GM23338 (cell line): ENCODE measurements at regions not wholly inside any gene's neighbourhood (a gene's known extent, or its start where the extent isn't known, plus 50 kb on each side); places are given as distances from the start of the nearest gene placed in this dataset.

Experiments used
- CREB1 ChIP-seq: fragments of 250-450 bp; sonication (Bioruptor Pico); IDR thresholded peaks from 2 replicates; pipeline ENCODE4 v1.5.0; 2020; ENCODE audit warnings: low read depth, mild to moderate bottlenecking, moderate library complexity
- CTCF ChIP-seq, 2 experiments: fragments of 200-600 bp in 1 of 2; sonication (generic) in 1 of 2; conservative IDR thresholded peaks; 2 replicates each; pipeline versions ENCODE4 v1.5.1 to v1.6.1; 2016 to 2017; ENCODE audit warnings: antibody characterized with exemption in 2 of 2, low read depth in 2 of 2, mild to moderate bottlenecking in 2 of 2, moderate library complexity in 1 of 2
- ETS1 ChIP-seq: IDR thresholded peaks from 2 replicates; pipeline ENCODE4 v1.6.1; 2016; ENCODE audit warnings: antibody characterized with exemption
- EZH2 ChIP-seq: fragments of 200-600 bp; sonication (generic); IDR thresholded peaks from one replicate; pipeline ENCODE4 v1.8.0; 2017; ENCODE audit warnings: antibody characterized with exemption, mild to moderate bottlenecking, low read depth; ENCODE audit not compliant: unreplicated experiment
- EZH2phosphoT487 ChIP-seq: fragments of 200-600 bp; sonication (generic); IDR thresholded peaks from one replicate; pipeline ENCODE4 v1.8.1; 2018; ENCODE audit warnings: antibody characterized with exemption; ENCODE audit not compliant: unreplicated experiment
- JUNB ChIP-seq: IDR thresholded peaks from one replicate; pipeline ENCODE4 v1.6.1; 2016; ENCODE audit warnings: antibody characterized with exemption; ENCODE audit not compliant: unreplicated experiment
- NANOG ChIP-seq: IDR thresholded peaks from 2 replicates; pipeline ENCODE4 v1.6.1; 2016; ENCODE audit warnings: antibody characterized with exemption, borderline replicate concordance
- POLR2AphosphoS5 ChIP-seq: IDR thresholded peaks from 2 replicates; pipeline ENCODE4 v1.6.1; 2016; ENCODE audit warnings: antibody characterized with exemption, low read depth
- REST ChIP-seq: IDR thresholded peaks from one replicate; pipeline ENCODE4 v1.6.1; 2018; ENCODE audit warnings: antibody characterized with exemption; ENCODE audit not compliant: unreplicated experiment
- STAT1 ChIP-seq: IDR thresholded peaks from one replicate; pipeline ENCODE4 v1.6.1; 2016; ENCODE audit warnings: antibody characterized with exemption; ENCODE audit not compliant: unreplicated experiment
- ZNF331 ChIP-seq: fragments of 250-450 bp; sonication (Bioruptor Pico); IDR thresholded peaks from 2 replicates; pipeline ENCODE4 v1.5.0; 2020; ENCODE audit warnings: low read depth, mild to moderate bottlenecking, moderate library complexity

GRCh38 chr5:39815711-39816110 lies 390.9 kb upstream of the DAB2 start:
- TF ChIP-seq CTCF (conservative IDR thresholded peaks at IDR 0.05; ENCODE audit: low read depth in 2 of 2) (no peak), POLR2AphosphoS5 (no peak), EZH2phosphoT487 (no peak), NANOG (no peak), REST (no peak), JUNB (no peak), EZH2 (no peak), CREB1 (CRISPR knock-in tag) (no peak), STAT1 (no peak), ETS1 (no peak), ZNF331 (CRISPR knock-in tag) (no peak)
